ENCODE measurements at regions not wholly inside any gene's neighbourhood (a gene's known extent, or its start where the extent isn't known, plus 50 kb on each side); places are given as distances from the start of the nearest gene placed in this dataset.

- Histone ChIP-seq H3K9me3 (no peaks in the 10 kb centered on the region), H3K27ac (no peak overlapping the region), H3K4me3 (no peak overlapping the region), H3K36me3 (no peaks in the 10 kb centered on the region), H3K27me3 (no peaks in the 10 kb centered on the region), H3K4me1 (no peaks in the 10 kb centered on the region)
- TF ChIP-seq EP300 (IDR thresholded peaks at IDR 0.05) (no peak), POLR2A (IDR thresholded peaks at IDR 0.05) (no peak), POLR2AphosphoS5 (IDR thresholded peaks at IDR 0.05) (no peak), CTCF (IDR thresholded peaks at IDR 0.05) (no peak)
- no peak for ATAC-seq
Measured at GRCh38 chr4:101515566-101515965, 168.2 kb upstream of the PPP3CA start.

GRCh38 chr4:101515099-101515498 lies 167.8 kb upstream of the PPP3CA start:
- Histone ChIP-seq H3K27ac (no peak overlapping the region), H3K36me3 (no peaks in the 10 kb centered on the region), H3K4me3 (no peak overlapping the region), H3K27me3 (no peaks in the 10 kb centered on the region), H3K4me1 (no peaks in the 10 kb centered on the region), H3K9me3 (no peaks in the 10 kb centered on the region)
- 89 to 100% methylated on average over 1 to 2 of the region's 2 CpGs for WGBS, 2 donors (ENCODE audit: low coverage in 1 of 2)
- ATAC-seq, result no peak
- no peak for TF ChIP-seq POLR2AphosphoS5 (IDR thresholded peaks at IDR 0.05)
- TF ChIP-seq CTCF (IDR thresholded peaks at IDR 0.05), result no peak
- no peak for TF ChIP-seq POLR2A (IDR thresholded peaks at IDR 0.05)
- TF ChIP-seq EP300 (IDR thresholded peaks at IDR 0.05), result no peak

GRCh38 chr4:101512416-101512815 lies 165.1 kb upstream of the PPP3CA start:
- Histone ChIP-seq H3K36me3 (no peaks in the 10 kb centered on the region), H3K4me3 (no peak overlapping the region), H3K27ac (no peak overlapping the region), H3K9me3 (no peaks in the 10 kb centered on the region), H3K27me3 (no peaks in the 10 kb centered on the region), H3K4me1 (no peaks in the 10 kb centered on the region)
- TF ChIP-seq POLR2A (IDR thresholded peaks at IDR 0.05), result no peak
- TF ChIP-seq EP300 (IDR thresholded peaks at IDR 0.05), result no peak
- ATAC-seq, result no peak
- 64% methylated on average over 2 of the region's 2 CpGs; no CpG with 5 or more reads in 1 of the 2 donors for WGBS, 2 donors (ENCODE audit: low coverage in 1 of 2)

GRCh38 chr4:101501421-101501820 lies 154.1 kb upstream of the PPP3CA start:
- TF ChIP-seq CTCF (IDR thresholded peaks at IDR 0.05), result no peak
- no peak for TF ChIP-seq EP300 (IDR thresholded peaks at IDR 0.05)
- no peak for TF ChIP-seq POLR2AphosphoS5 (IDR thresholded peaks at IDR 0.05)
- no peak for TF ChIP-seq POLR2A (IDR thresholded peaks at IDR 0.05)
- ATAC-seq, result no peak
- no peaks in the 10 kb centered on the region for H3K36me3 ChIP-seq
- no peaks in the 10 kb centered on the region for H3K4me1 ChIP-seq
- no peak overlapping the region for H3K4me3 ChIP-seq
- H3K27ac ChIP-seq, result no peak overlapping the region
- H3K9me3 ChIP-seq, result no peaks in the 10 kb centered on the region
- H3K27me3 ChIP-seq, result no peaks in the 10 kb centered on the region

- Histone ChIP-seq H3K9me3 (no peaks in the 10 kb centered on the region), H3K27ac (no peak overlapping the region), H3K27me3 (no peaks in the 10 kb centered on the region), H3K4me1 (no peaks in the 10 kb centered on the region), H3K4me3 (no peak overlapping the region), H3K36me3 (no peaks in the 10 kb centered on the region)
- TF ChIP-seq POLR2A (IDR thresholded peaks at IDR 0.05), result no peak
- ATAC-seq, result no peak
Measured at GRCh38 chr4:101500742-101501141, 153.4 kb upstream of the PPP3CA start.

GRCh38 chr4:101475246-101475645 lies 127.9 kb upstream of the PPP3CA start:
- Histone ChIP-seq H3K36me3 (no peaks in the 10 kb centered on the region), H3K9me3 (no peaks in the 10 kb centered on the region), H3K27me3 (no peaks in the 10 kb centered on the region), H3K4me1 (no peaks in the 10 kb centered on the region), H3K4me3 (no peak overlapping the region), H3K27ac (no peak overlapping the region)
- WGBS, 2 donors (ENCODE audit: low coverage in 1 of 2), result 73% methylated on average over 1 of the region's 1 CpG; no CpG with 5 or more reads in 1 of the 2 donors
- no peak for TF ChIP-seq EP300 (IDR thresholded peaks at IDR 0.05)
- TF ChIP-seq POLR2AphosphoS5 (IDR thresholded peaks at IDR 0.05), result no peak
- no peak for TF ChIP-seq POLR2A (IDR thresholded peaks at IDR 0.05)
- TF ChIP-seq CTCF (IDR thresholded peaks at IDR 0.05), result no peak
- ATAC-seq, result no peak

Measured in gastroesophageal sphincter (tissue), 4 donors.